ENCODE measurements at regions not wholly inside any gene's neighbourhood (a gene's known extent, or its start where the extent isn't known, plus 50 kb on each side); places are given as distances from the start of the nearest gene placed in this dataset.

DNA sequence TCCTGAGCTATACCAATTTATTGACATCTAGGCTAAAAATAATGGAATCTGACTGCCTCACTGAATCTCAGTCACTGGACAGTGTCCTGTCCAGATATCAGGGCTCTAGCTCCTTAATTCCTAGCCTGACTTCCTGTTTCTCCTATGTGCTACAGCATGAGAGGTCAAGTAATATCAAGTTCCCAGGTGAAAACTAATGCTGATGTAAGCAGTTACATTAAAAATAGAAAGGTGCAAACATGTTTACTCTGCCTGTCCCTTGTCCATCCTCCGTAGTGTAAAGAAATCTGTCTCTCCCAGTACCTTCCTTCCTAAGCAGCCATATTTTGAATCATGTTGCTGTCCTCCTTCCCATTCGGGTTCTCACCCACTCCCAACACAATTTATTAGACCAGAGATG lies 145.9 kb upstream of the GHR start:
- no peak overlapping the region for H3K4me3 ChIP-seq (ENCODE audit: low read depth, low read length)
- no peaks in the 10 kb centered on the region for H3K9me3 ChIP-seq (ENCODE audit: control insufficient read depth, insufficient read depth, low read depth, low read length)
- CTCF ChIA-PET = interaction anchor here (0.6 kb wide), 2 partner anchors 10 to 309 kb away, joined by 3 to 5 read pairs; no protein-coding TSS in a partner anchor
- peaks cover 4% of the 10 kb centered on the region; the same call in 1 of the 2 replicates for H3K4me1 ChIP-seq (ENCODE audit: control insufficient read depth, insufficient read depth, low read length)
- H3K36me3 ChIP-seq (ENCODE audit: control insufficient read depth in 2 of 2, insufficient read depth in 1 of 2, low read length in 2 of 2) = no peaks in the 10 kb centered on the region
- no peak overlapping the region for H3K27ac ChIP-seq (ENCODE audit: extremely low read depth, low read depth, low read length)
- TF ChIP-seq ZNF132 (tag by site-specific recombination; IDR thresholded peaks at IDR 0.05; ENCODE audit: borderline replicate concordance) (no peak), ZNF324 (tag by site-specific recombination; IDR thresholded peaks at IDR 0.05) (no peak), ZNF514 (tag by site-specific recombination; IDR thresholded peaks at IDR 0.05) (no peak), SP7 (tag by site-specific recombination; IDR thresholded peaks at IDR 0.05) (no peak), BCL11B (tag by site-specific recombination; IDR thresholded peaks at IDR 0.05; ENCODE audit: low read depth) (no peak), ZEB2 (tag by site-specific recombination; IDR thresholded peaks at IDR 0.05) (no peak)
- TF ChIP-seq, protein P1, sequence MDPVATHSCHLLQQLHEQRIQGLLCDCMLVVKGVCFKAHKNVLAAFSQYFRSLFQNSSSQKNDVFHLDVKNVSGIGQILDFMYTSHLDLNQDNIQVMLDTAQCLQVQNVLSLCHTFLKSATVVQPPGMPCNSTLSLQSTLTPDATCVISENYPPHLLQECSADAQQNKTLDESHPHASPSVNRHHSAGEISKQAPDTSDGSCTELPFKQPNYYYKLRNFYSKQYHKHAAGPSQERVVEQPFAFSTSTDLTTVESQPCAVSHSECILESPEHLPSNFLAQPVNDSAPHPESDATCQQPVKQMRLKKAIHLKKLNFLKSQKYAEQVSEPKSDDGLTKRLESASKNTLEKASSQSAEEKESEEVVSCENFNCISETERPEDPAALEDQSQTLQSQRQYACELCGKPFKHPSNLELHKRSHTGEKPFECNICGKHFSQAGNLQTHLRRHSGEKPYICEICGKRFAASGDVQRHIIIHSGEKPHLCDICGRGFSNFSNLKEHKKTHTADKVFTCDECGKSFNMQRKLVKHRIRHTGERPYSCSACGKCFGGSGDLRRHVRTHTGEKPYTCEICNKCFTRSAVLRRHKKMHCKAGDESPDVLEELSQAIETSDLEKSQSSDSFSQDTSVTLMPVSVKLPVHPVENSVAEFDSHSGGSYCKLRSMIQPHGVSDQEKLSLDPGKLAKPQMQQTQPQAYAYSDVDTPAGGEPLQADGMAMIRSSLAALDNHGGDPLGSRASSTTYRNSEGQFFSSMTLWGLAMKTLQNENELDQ (tag by site-specific recombination; IDR thresholded peaks at IDR 0.05; ENCODE audit: low read depth) = no peak
- TF ChIP-seq, protein P2, sequence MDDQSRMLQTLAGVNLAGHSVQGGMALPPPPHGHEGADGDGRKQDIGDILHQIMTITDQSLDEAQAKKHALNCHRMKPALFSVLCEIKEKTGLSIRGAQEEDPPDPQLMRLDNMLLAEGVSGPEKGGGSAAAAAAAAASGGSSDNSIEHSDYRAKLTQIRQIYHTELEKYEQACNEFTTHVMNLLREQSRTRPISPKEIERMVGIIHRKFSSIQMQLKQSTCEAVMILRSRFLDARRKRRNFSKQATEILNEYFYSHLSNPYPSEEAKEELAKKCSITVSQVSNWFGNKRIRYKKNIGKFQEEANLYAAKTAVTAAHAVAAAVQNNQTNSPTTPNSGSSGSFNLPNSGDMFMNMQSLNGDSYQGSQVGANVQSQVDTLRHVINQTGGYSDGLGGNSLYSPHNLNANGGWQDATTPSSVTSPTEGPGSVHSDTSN (CRISPR knock-in tag; IDR thresholded peaks at IDR 0.05) = no peak
- TF ChIP-seq, protein P3, sequence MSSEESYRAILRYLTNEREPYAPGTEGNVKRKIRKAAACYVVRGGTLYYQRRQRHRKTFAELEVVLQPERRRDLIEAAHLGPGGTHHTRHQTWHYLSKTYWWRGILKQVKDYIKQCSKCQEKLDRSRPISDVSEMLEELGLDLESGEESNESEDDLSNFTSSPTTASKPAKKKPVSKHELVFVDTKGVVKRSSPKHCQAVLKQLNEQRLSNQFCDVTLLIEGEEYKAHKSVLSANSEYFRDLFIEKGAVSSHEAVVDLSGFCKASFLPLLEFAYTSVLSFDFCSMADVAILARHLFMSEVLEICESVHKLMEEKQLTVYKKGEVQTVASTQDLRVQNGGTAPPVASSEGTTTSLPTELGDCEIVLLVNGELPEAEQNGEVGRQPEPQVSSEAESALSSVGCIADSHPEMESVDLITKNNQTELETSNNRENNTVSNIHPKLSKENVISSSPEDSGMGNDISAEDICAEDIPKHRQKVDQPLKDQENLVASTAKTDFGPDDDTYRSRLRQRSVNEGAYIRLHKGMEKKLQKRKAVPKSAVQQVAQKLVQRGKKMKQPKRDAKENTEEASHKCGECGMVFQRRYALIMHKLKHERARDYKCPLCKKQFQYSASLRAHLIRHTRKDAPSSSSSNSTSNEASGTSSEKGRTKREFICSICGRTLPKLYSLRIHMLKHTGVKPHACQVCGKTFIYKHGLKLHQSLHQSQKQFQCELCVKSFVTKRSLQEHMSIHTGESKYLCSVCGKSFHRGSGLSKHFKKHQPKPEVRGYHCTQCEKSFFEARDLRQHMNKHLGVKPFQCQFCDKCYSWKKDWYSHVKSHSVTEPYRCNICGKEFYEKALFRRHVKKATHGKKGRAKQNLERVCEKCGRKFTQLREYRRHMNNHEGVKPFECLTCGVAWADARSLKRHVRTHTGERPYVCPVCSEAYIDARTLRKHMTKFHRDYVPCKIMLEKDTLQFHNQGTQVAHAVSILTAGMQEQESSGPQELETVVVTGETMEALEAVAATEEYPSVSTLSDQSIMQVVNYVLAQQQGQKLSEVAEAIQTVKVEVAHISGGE (tag by site-specific recombination; conservative IDR thresholded peaks at IDR 0.05; ENCODE audit: low read depth) = no peak
- POLR2A ChIA-PET = no interaction called here

DNA sequence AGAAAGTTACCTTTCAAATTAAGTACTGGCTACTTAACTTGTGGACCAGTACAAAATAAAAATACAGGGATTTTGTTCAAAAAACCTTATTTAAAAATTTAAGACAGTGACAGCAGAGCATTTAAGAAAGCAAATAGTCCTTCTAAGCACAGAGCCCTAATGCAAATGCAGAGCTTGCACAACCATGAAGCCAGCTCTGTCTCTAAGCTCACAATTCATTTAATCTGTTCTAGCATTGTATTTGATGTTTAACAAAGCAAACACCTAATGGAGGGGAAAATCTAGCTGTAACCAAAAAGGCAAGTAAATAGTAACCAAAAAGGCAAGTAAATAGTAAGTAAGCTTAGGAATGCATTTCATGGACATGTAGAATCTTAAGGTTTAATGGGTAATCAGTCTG lies 138.7 kb upstream of the GHR start:
- ChIA-PET CTCF (no interaction called here), POLR2A (no interaction called here)
- H3K4me1 ChIP-seq (ENCODE audit: control insufficient read depth, insufficient read depth, low read length) = no peaks in the 10 kb centered on the region
- no peaks in the 10 kb centered on the region for H3K9me3 ChIP-seq (ENCODE audit: control insufficient read depth, insufficient read depth, low read depth, low read length)
- H3K4me3 ChIP-seq (ENCODE audit: low read depth, low read length) = no peak overlapping the region
- TF ChIP-seq ZNF19 (tag by site-specific recombination; IDR thresholded peaks at IDR 0.05; ENCODE audit: low read depth) (no peak), HOXC10 (CRISPR knock-in tag; IDR thresholded peaks at IDR 0.05) (no peak), ZNF510 (tag by site-specific recombination; IDR thresholded peaks at IDR 0.05; ENCODE audit: insufficient replicate concordance) (no peak), ZNF521 (tag by site-specific recombination; IDR thresholded peaks at IDR 0.05) (no peak), ZNF266 (tag by site-specific recombination; IDR thresholded peaks at IDR 0.05; ENCODE audit: low read depth) (no peak)
- TF ChIP-seq, protein P4, sequence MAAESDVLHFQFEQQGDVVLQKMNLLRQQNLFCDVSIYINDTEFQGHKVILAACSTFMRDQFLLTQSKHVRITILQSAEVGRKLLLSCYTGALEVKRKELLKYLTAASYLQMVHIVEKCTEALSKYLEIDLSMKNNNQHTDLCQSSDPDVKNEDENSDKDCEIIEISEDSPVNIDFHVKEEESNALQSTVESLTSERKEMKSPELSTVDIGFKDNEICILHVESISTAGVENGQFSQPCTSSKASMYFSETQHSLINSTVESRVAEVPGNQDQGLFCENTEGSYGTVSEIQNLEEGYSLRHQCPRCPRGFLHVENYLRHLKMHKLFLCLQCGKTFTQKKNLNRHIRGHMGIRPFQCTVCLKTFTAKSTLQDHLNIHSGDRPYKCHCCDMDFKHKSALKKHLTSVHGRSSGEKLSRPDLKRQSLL (tag by site-specific recombination; IDR thresholded peaks at IDR 0.05) = no peak
- TF ChIP-seq, protein P5, sequence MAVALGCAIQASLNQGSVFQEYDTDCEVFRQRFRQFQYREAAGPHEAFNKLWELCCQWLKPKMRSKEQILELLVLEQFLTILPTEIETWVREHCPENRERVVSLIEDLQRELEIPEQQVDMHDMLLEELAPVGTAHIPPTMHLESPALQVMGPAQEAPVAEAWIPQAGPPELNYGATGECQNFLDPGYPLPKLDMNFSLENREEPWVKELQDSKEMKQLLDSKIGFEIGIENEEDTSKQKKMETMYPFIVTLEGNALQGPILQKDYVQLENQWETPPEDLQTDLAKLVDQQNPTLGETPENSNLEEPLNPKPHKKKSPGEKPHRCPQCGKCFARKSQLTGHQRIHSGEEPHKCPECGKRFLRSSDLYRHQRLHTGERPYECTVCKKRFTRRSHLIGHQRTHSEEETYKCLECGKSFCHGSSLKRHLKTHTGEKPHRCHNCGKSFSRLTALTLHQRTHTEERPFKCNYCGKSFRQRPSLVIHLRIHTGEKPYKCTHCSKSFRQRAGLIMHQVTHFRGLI (tag by site-specific recombination; IDR thresholded peaks at IDR 0.05) = no peak
- TF ChIP-seq, protein P6, sequence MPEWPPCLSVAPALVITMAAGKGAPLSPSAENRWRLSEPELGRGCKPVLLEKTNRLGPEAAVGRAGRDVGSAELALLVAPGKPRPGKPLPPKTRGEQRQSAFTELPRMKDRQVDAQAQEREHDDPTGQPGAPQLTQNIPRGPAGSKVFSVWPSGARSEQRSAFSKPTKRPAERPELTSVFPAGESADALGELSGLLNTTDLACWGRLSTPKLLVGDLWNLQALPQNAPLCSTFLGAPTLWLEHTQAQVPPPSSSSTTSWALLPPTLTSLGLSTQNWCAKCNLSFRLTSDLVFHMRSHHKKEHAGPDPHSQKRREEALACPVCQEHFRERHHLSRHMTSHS (tag by site-specific recombination; IDR thresholded peaks at IDR 0.05) = no peak
- H3K36me3 ChIP-seq (ENCODE audit: control insufficient read depth in 2 of 2, insufficient read depth in 1 of 2, low read length in 2 of 2) = no peaks in the 10 kb centered on the region
- no peak overlapping the region for H3K27ac ChIP-seq (ENCODE audit: extremely low read depth, low read depth, low read length)

All from HEK293 (cell line).